Panc1 (cell line): ENCODE measurements at regions not wholly inside any gene's neighbourhood (a gene's known extent, or its start where the extent isn't known, plus 50 kb on each side); places are given as distances from the start of the nearest gene placed in this dataset.

Experiments
- SIN3A ChIP-seq: IDR thresholded peaks from 2 replicates; pipeline ENCODE4 v1.6.1; 2012; ENCODE audit warnings: low read depth, mild to moderate bottlenecking, low read length, moderate library complexity, borderline replicate concordance; ENCODE audit not compliant: insufficient read depth
- TF ChIP-seq, protein P1 (sequence below): fragments of 450-650 bp; IDR thresholded peaks from 2 replicates; pipeline ENCODE4 v1.5.1; 2017; ENCODE audit warnings: mild to moderate bottlenecking

DNA sequence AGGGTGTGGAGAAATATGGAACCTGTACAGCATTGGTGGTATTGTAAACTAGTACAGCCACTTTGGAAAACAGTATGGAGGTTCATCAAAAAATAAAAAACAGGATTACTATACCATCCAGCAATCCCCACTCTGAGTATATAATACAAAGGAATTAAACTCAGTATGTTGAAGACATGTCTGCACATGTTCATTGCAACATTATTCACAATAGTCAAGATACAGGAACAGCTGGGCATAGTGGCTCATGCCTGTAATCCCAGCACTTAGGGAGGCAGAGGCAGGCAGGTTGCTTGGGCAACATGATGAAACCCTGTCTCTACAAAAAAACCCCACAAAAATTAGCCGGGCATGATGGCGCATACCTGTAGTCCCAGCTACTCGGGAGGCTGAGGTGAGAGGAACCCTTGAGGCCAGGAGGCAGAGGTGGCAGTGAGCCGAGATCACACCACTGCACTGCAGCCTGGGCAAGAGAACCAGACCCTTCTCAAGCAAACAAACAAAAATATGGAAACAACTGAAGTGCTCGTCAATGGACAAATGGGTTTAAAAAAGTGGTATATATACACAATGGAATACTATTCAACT is 63.6 kb downstream of the TMEM174 start:
- TF ChIP-seq, protein P1, sequence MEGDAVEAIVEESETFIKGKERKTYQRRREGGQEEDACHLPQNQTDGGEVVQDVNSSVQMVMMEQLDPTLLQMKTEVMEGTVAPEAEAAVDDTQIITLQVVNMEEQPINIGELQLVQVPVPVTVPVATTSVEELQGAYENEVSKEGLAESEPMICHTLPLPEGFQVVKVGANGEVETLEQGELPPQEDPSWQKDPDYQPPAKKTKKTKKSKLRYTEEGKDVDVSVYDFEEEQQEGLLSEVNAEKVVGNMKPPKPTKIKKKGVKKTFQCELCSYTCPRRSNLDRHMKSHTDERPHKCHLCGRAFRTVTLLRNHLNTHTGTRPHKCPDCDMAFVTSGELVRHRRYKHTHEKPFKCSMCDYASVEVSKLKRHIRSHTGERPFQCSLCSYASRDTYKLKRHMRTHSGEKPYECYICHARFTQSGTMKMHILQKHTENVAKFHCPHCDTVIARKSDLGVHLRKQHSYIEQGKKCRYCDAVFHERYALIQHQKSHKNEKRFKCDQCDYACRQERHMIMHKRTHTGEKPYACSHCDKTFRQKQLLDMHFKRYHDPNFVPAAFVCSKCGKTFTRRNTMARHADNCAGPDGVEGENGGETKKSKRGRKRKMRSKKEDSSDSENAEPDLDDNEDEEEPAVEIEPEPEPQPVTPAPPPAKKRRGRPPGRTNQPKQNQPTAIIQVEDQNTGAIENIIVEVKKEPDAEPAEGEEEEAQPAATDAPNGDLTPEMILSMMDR, result no peak
- no peak for TF ChIP-seq SIN3A
